DND-41 (cell line): ENCODE measurements at regions not wholly inside any gene's neighbourhood (a gene's known extent, or its start where the extent isn't known, plus 50 kb on each side); places are given as distances from the start of the nearest gene placed in this dataset.

Source experiments
- EZH2 ChIP-seq: IDR thresholded peaks from 3 replicates; pipeline ENCODE4 v1.6.1; 2012; ENCODE audit warnings: borderline replicate concordance, low read depth, mild to moderate bottlenecking, moderate library complexity, low read length, inconsistent platforms; ENCODE audit not compliant: severe bottlenecking
- TF ChIP-seq, protein P1 (sequence below): IDR thresholded peaks from 2 replicates; pipeline ENCODE4 v1.5.1; 2012; ENCODE audit warnings: borderline replicate concordance, low read length, moderate library complexity, mild to moderate bottlenecking; ENCODE audit not compliant: poor library complexity, severe bottlenecking; ENCODE audit errors: extremely low read depth

DNA sequence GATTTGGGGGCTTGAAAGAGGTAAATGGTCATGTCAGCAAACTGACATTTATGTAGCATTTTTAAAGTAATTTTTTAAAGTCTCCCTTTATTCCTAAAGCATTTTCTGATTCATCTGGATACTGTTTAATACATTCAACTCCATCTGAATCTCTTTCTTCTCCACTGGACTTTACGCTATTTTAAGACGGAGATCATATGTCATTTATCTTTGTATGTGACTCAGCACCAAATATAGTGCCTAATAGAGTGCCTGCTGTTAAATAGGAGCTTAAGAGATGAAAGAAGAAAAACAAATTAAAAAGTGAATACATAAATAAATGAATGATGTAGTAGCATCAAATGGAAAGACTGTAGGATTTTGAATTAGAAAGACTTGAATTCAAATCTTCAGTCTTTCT is 548.8 kb upstream of the SMC2 start:
- TF ChIP-seq, protein P1, sequence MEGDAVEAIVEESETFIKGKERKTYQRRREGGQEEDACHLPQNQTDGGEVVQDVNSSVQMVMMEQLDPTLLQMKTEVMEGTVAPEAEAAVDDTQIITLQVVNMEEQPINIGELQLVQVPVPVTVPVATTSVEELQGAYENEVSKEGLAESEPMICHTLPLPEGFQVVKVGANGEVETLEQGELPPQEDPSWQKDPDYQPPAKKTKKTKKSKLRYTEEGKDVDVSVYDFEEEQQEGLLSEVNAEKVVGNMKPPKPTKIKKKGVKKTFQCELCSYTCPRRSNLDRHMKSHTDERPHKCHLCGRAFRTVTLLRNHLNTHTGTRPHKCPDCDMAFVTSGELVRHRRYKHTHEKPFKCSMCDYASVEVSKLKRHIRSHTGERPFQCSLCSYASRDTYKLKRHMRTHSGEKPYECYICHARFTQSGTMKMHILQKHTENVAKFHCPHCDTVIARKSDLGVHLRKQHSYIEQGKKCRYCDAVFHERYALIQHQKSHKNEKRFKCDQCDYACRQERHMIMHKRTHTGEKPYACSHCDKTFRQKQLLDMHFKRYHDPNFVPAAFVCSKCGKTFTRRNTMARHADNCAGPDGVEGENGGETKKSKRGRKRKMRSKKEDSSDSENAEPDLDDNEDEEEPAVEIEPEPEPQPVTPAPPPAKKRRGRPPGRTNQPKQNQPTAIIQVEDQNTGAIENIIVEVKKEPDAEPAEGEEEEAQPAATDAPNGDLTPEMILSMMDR, result no peak
- no peak for TF ChIP-seq EZH2
